Neural cell (in vitro differentiated cells): ENCODE measurements at regions not wholly inside any gene's neighbourhood (a gene's known extent, or its start where the extent isn't known, plus 50 kb on each side); places are given as distances from the start of the nearest gene placed in this dataset.

Experiments
- H2AFZ ChIP-seq: fragments of 200-600, 300-800 bp; sonication (generic), shearing (Covaris generic); 2 replicates; pipeline ENCODE4 v1.6.0; 2014; ENCODE audit warnings: low read depth, mild to moderate bottlenecking, antibody characterized with exemption, low read length, moderate library complexity
- H3F3A ChIP-seq: fragments of 200-600 bp; shearing (Covaris generic); 2 replicates; pipeline ENCODE4 v1.6.1; 2016; ENCODE audit warnings: mild to moderate bottlenecking, moderate library complexity, mixed read lengths, antibody characterized with exemption, low read length; ENCODE audit not compliant: insufficient read depth, poor library complexity, severe bottlenecking
- H3K27ac ChIP-seq: fragments of 200-600, 300-800 bp; sonication (generic), shearing (Covaris generic); 2 replicates; pipeline ENCODE4 v1.5.1; 2014; ENCODE audit warnings: mild to moderate bottlenecking, low read length, moderate library complexity
- H3K27me3 ChIP-seq: fragments of 300-800, 200-600 bp; sonication (generic), shearing (Covaris generic); 2 replicates; pipeline ENCODE4 v1.6.0; 2014; ENCODE audit warnings: mild to moderate bottlenecking, low read depth, low read length, moderate library complexity; ENCODE audit not compliant: insufficient read depth
- H3K36me3 ChIP-seq: fragments of 300-800, 200-600 bp; sonication (generic), shearing (Covaris generic); 2 replicates; pipeline ENCODE4 v1.5.1; 2014; ENCODE audit warnings: mild to moderate bottlenecking, antibody characterized with exemption, low read length, moderate library complexity; ENCODE audit not compliant: insufficient read depth
- H3K4me2 ChIP-seq: fragments of 300-800, 200-600 bp; sonication (generic), shearing (Covaris generic); 2 replicates; pipeline ENCODE4 v1.6.0; 2014; ENCODE audit warnings: mild to moderate bottlenecking, low read length
- H3K4me3 ChIP-seq: fragments of 300-800, 200-600 bp; sonication (generic), shearing (Covaris generic); 2 replicates; pipeline ENCODE4 v1.5.1; 2014; ENCODE audit warnings: mild to moderate bottlenecking, low read length, moderate library complexity
- H3K79me2 ChIP-seq: fragments of 200-600 bp; shearing (Covaris generic); replicated peaks from 2 replicates; pipeline ENCODE4 v1.6.0; 2014; ENCODE audit warnings: mild to moderate bottlenecking, low read length, moderate library complexity; ENCODE audit not compliant: insufficient read depth
- H3K9ac ChIP-seq: fragments of 300-800, 200-600 bp; sonication (generic), shearing (Covaris generic); 2 replicates; pipeline ENCODE4 v1.6.1; 2016; ENCODE audit warnings: mild to moderate bottlenecking, low read length, mixed read lengths
- H3K9me2 ChIP-seq: fragments of 200-600 bp; shearing (Covaris generic); 2 replicates; pipeline ENCODE4 v1.6.1; 2016; ENCODE audit warnings: mild to moderate bottlenecking, low read length, mixed read lengths; ENCODE audit not compliant: insufficient read depth
- H3K9me3 ChIP-seq: fragments of 200-600, 300-800 bp; sonication (generic), shearing (Covaris generic); 2 replicates; pipeline ENCODE4 v1.6.1; 2016; ENCODE audit warnings: mild to moderate bottlenecking, mixed run types, low read length, moderate library complexity, mixed read lengths
- H4K20me1 ChIP-seq: fragments of 200-600 bp; shearing (Covaris generic); 2 replicates; pipeline ENCODE4 v1.6.1; 2016; ENCODE audit warnings: mild to moderate bottlenecking, mixed run types; ENCODE audit not compliant: insufficient read depth
- CTCF ChIP-seq: fragments of 450-650 bp; IDR thresholded peaks from 2 replicates; pipeline ENCODE4 v1.5.1; 2014; ENCODE audit warnings: antibody characterized with exemption, mild to moderate bottlenecking, moderate library complexity; ENCODE audit not compliant: poor library complexity, severe bottlenecking
- EP300 ChIP-seq: fragments of 450-650 bp; conservative IDR thresholded peaks from 2 replicates; pipeline ENCODE4 v1.6.1; 2014; ENCODE audit warnings: antibody characterized with exemption, mild to moderate bottlenecking, moderate library complexity; ENCODE audit not compliant: poor library complexity, severe bottlenecking
- EZH2 ChIP-seq: fragments of 200-600, 300-800 bp; shearing (Covaris generic), sonication (generic); IDR thresholded peaks from 2 replicates; pipeline ENCODE4 v1.6.1; 2014; ENCODE audit warnings: antibody characterized with exemption, low read length, borderline replicate concordance, mild to moderate bottlenecking; ENCODE audit not compliant: insufficient read depth, poor library complexity, severe bottlenecking
- MXI1 ChIP-seq: fragments of 450-650 bp; conservative IDR thresholded peaks from 2 replicates; pipeline ENCODE4 v1.6.1; 2014; ENCODE audit warnings: antibody characterized with exemption, mild to moderate bottlenecking; ENCODE audit not compliant: poor library complexity, severe bottlenecking
- POLR2AphosphoS5 ChIP-seq: IDR thresholded peaks from 2 replicates; pipeline ENCODE4 v1.6.1; 2012
- RAD21 ChIP-seq: fragments of 450-650 bp; conservative IDR thresholded peaks from 2 replicates; pipeline ENCODE4 v1.6.1; 2014; ENCODE audit warnings: antibody characterized with exemption, mild to moderate bottlenecking, moderate library complexity
- SMC3 ChIP-seq: fragments of 450-650 bp; conservative IDR thresholded peaks from 2 replicates; pipeline ENCODE4 v1.6.1; 2014; ENCODE audit warnings: antibody characterized with exemption, mild to moderate bottlenecking, moderate library complexity; ENCODE audit not compliant: poor library complexity
- TAF1 ChIP-seq: IDR thresholded peaks from 2 replicates; pipeline ENCODE4 v1.6.1; 2012; ENCODE audit warnings: low read depth
- TF ChIP-seq, protein P1 (sequence below): IDR thresholded peaks from 2 replicates; pipeline ENCODE4 v1.6.1; 2012; ENCODE audit warnings: borderline replicate concordance

DNA sequence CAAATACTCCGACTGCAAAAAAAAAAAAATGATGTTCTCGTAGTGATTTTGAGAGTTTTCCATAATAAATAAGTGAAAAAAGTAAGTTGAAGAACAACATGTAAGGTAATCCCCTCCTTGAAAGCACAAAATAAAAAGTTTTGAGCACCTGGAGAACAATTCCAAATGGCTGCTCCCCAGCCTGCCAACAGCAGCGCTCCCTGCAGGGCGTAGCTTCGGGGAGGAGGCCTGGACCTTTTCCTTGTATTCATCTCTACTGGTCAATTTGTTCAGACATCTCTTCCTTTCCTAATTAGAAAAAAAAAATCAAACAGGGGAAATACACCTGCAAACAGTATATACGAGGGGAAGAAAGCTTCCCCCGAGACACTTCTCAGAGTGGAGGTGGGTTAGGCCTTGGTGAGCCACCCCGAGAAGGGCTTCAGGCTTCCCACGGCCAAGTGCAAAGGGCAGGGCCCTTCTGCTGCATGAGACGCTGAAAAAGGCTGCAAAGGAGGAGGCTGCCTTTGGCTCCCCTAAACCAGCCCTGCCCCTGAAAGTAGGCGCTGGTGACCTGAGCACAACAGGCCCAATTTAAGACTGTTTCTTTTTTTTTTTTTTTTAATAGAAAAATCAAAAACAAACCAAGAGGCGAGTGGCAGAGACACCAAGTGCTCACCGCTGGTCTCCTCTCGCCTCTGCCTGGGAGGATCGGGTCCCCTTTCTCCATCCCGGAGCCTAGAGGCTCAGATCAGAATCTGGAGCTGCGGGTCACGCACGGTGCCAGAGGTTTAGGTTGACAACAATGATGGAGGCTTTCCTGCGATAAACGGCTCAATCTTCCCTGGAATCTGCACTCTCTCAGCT lies 193.1 kb upstream of the FOXF1 start:
- Histone ChIP-seq H3K79me2 (no peaks in the 10 kb centered on the region), H3F3A (no peaks in the 10 kb centered on the region), H3K36me3 (no peaks in the 10 kb centered on the region), H4K20me1 (no peaks in the 10 kb centered on the region), H3K9me3 (no peaks in the 10 kb centered on the region), H3K4me3 (no peak overlapping the region), H3K4me2 (no peak overlapping the region), H3K9me2 (no peaks in the 10 kb centered on the region), H3K27me3 (no peaks in the 10 kb centered on the region), H2AFZ (no peak overlapping the region), H3K9ac (no peak overlapping the region), H3K27ac (no peak overlapping the region)
- TF ChIP-seq, protein P1, sequence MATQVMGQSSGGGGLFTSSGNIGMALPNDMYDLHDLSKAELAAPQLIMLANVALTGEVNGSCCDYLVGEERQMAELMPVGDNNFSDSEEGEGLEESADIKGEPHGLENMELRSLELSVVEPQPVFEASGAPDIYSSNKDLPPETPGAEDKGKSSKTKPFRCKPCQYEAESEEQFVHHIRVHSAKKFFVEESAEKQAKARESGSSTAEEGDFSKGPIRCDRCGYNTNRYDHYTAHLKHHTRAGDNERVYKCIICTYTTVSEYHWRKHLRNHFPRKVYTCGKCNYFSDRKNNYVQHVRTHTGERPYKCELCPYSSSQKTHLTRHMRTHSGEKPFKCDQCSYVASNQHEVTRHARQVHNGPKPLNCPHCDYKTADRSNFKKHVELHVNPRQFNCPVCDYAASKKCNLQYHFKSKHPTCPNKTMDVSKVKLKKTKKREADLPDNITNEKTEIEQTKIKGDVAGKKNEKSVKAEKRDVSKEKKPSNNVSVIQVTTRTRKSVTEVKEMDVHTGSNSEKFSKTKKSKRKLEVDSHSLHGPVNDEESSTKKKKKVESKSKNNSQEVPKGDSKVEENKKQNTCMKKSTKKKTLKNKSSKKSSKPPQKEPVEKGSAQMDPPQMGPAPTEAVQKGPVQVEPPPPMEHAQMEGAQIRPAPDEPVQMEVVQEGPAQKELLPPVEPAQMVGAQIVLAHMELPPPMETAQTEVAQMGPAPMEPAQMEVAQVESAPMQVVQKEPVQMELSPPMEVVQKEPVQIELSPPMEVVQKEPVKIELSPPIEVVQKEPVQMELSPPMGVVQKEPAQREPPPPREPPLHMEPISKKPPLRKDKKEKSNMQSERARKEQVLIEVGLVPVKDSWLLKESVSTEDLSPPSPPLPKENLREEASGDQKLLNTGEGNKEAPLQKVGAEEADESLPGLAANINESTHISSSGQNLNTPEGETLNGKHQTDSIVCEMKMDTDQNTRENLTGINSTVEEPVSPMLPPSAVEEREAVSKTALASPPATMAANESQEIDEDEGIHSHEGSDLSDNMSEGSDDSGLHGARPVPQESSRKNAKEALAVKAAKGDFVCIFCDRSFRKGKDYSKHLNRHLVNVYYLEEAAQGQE: no peak
- TF ChIP-seq TAF1: no peak
- no peak for TF ChIP-seq CTCF
- TF ChIP-seq MXI1: no peak
- no peak for TF ChIP-seq SMC3
- no peak for TF ChIP-seq RAD21
- no peak for TF ChIP-seq EZH2
- TF ChIP-seq EP300: no peak
- no peak for TF ChIP-seq POLR2AphosphoS5

DNA sequence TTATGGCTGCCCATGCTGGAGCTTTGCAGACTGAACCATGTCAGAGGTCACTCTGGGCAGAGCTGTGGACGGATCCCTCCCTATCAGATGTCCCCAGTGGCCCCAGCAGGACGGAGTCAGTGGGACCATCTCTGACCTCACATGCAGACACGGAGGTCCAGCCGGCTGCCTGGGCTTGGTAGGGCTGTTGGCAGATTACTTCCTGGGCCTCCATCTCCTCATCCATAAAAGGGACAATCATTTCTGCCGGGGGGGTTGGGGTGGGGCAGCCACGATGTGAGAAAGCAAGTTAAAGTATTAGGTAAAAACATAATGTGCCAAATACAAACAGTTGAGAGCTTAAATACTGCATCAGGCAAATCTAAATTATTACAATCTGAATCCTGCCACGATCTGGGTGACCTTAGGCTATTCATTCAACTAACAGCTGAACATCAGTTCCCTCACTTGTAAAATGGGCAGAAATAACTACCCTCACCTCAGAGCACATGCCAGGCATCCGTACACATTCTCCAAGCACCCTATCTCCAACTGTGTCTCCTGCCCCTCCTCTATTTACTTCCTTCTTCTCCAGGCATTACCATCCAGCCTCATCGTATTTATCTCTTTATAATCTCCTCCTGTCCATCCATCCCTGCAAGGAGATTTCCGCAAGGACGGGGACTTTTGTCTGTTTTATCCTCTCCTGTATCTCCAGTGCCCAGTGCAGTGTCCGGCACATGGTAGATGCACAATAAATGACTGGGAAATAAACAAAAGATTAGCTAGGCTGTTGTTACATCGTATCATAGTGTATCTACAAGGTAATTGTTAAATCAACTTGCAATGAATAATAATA lies 192.3 kb upstream of the FOXF1 start:
- Histone ChIP-seq H3K27ac (no peak overlapping the region), H3F3A (no peaks in the 10 kb centered on the region), H3K27me3 (no peaks in the 10 kb centered on the region), H3K79me2 (no peaks in the 10 kb centered on the region), H3K36me3 (no peaks in the 10 kb centered on the region), H3K4me2 (no peak overlapping the region), H3K4me3 (no peak overlapping the region), H2AFZ (no peak overlapping the region), H3K9me2 (no peaks in the 10 kb centered on the region), H3K9me3 (no peaks in the 10 kb centered on the region), H3K9ac (no peak overlapping the region), H4K20me1 (no peaks in the 10 kb centered on the region)
- TF ChIP-seq SMC3 (no peak), EP300 (no peak), TAF1 (no peak), EZH2 (no peak), CTCF (no peak), RAD21 (no peak), MXI1 (no peak), POLR2AphosphoS5 (no peak)
- TF ChIP-seq, protein P1: no peak
